Natural killer cell (primary cell): ENCODE measurements at regions not wholly inside any gene's neighbourhood (a gene's known extent, or its start where the extent isn't known, plus 50 kb on each side); places are given as distances from the start of the nearest gene placed in this dataset.
"Not testable (repeated sequence)": the region's sequence is repeated elsewhere in the genome, so short reads cannot be mapped to it uniquely, and the experiment has no call there.

Experiments
- ATAC-seq, 3 donors: fragments of 150-1000 bp in 2 of 3; fragments of 200-7000 bp in 1 of 3; cut with Tn5 transposase; 1 replicate in 1 of 3; 2 replicates in 2 of 3; pipeline ENCODE4 v1.10.0; 2021; ENCODE audit warnings: mild to moderate bottlenecking in 2 of 3, moderate library complexity in 2 of 3
- DNase-seq, 2 donors: peaks; one replicate each; pipeline versions ENCODE4 v3.0.0 to v3.0.0-alpha.2; 2013 to 2021; ENCODE audit warnings: mixed read lengths in 1 of 2
- H3K27ac ChIP-seq: one replicate; pipeline ENCODE4 v1.5.1; 2013; ENCODE audit warnings: mild to moderate bottlenecking, low read length
- H3K27me3 ChIP-seq: one replicate; pipeline ENCODE4 v1.6.1; 2013; ENCODE audit warnings: low read length; ENCODE audit not compliant: control insufficient read depth, insufficient read depth
- H3K36me3 ChIP-seq: one replicate; pipeline ENCODE4 v1.6.1; 2013; ENCODE audit warnings: low read length; ENCODE audit not compliant: control insufficient read depth, insufficient read depth
- H3K4me1 ChIP-seq: one replicate; pipeline ENCODE4 v1.6.1; 2013; ENCODE audit warnings: low read length; ENCODE audit not compliant: control insufficient read depth, insufficient read depth
- H3K4me3 ChIP-seq: one replicate; pipeline ENCODE4 v1.5.1; 2013; ENCODE audit warnings: low read length
- H3K9me3 ChIP-seq: one replicate; pipeline ENCODE4 v1.6.1; 2013; ENCODE audit warnings: low read length; ENCODE audit not compliant: control insufficient read depth, insufficient read depth
- H3K27ac Mint-ChIP-seq, 2 donors: one replicate each; pipeline ENCODE4 v1.8.0; 2022; ENCODE audit warnings: mild to moderate bottlenecking in 2 of 2, mixed read lengths in 2 of 2, moderate library complexity in 1 of 2
- H3K27me3 Mint-ChIP-seq, 2 donors: one replicate each; pipeline ENCODE4 v1.8.0; 2022; ENCODE audit warnings: low read depth in 2 of 2, mixed read lengths in 2 of 2
- H3K36me3 Mint-ChIP-seq: one replicate; pipeline ENCODE4 v1.8.0; 2022; ENCODE audit warnings: mixed read lengths
- H3K4me1 Mint-ChIP-seq, 2 donors: one replicate each; pipeline ENCODE4 v1.8.0; 2022; ENCODE audit warnings: mixed read lengths in 2 of 2
- H3K4me3 Mint-ChIP-seq: one replicate; pipeline ENCODE4 v1.8.0; 2022; ENCODE audit warnings: mild to moderate bottlenecking, moderate library complexity, mixed read lengths
- H3K9me3 Mint-ChIP-seq, 2 donors: one replicate each; pipeline ENCODE4 v1.8.0; 2022; ENCODE audit warnings: mixed read lengths in 2 of 2
- CTCF ChIP-seq: fragments of 200-600 bp; IDR thresholded peaks from one replicate; pipeline ENCODE4 v1.8.0; 2022; ENCODE audit warnings: antibody characterized with exemption
- WGBS: methylation state at CpG from one replicate; pipeline ENCODE4 v1.1.7; 2013; ENCODE audit warnings: missing lambda C conversion rate; ENCODE audit not compliant: insufficient coverage; 5-methylcytosine and 5-hydroxymethylcytosine counted together
- intact Hi-C: fragments of 100-400 bp; cut with micrococcal nuclease; formaldehyde crosslinking; loops from one replicate; pipeline ENCODE4 v1.14.2; 2022

- H3K27ac ChIP-seq = no peak overlapping the region
- Mint-ChIP-seq H3K36me3 (no peaks in the 10 kb centered on the region), H3K27ac (no peak overlapping the region), H3K4me1 (peaks cover 1 to 2% of the 10 kb centered on the region in 2 donors), H3K27me3 (no peaks in the 10 kb centered on the region), H3K9me3 (no peaks in the 10 kb centered on the region), H3K4me3 (no peak overlapping the region)
- DNase-seq (no peak), ATAC-seq (no peak)
- TF ChIP-seq CTCF = no peak
- intact Hi-C loops = no loop called here
- no peaks in the 10 kb centered on the region for H3K9me3 ChIP-seq
- no peaks in the 10 kb centered on the region for H3K27me3 ChIP-seq
- H3K4me1 ChIP-seq = no peaks in the 10 kb centered on the region
- WGBS = 100% methylated on average over 1 of the region's 3 CpGs
- H3K4me3 ChIP-seq = no peak overlapping the region
- no peaks in the 10 kb centered on the region for H3K36me3 ChIP-seq
Measured at GRCh38 chr10:17528306-17528862, 74.0 kb upstream of the ST8SIA6 start.

GRCh38 chr10:17527514-17528146 lies 73.2 kb upstream of the ST8SIA6 start:
- Histone ChIP-seq H3K9me3 (no peaks in the 10 kb centered on the region), H3K36me3 (no peaks in the 10 kb centered on the region), H3K27ac (no peak overlapping the region), H3K27me3 (no peaks in the 10 kb centered on the region), H3K4me1 (no peaks in the 10 kb centered on the region), H3K4me3 (no peak overlapping the region)
- intact Hi-C loops = no loop called here
- Mint-ChIP-seq H3K4me1 (no peaks in the 10 kb centered on the region), H3K9me3 (no peaks in the 10 kb centered on the region), H3K4me3 (no peak overlapping the region), H3K36me3 (no peaks in the 10 kb centered on the region), H3K27me3 (no peaks in the 10 kb centered on the region), H3K27ac (no peak overlapping the region)
- WGBS = 73% methylated on average over 4 of the region's 6 CpGs
- ATAC-seq = no peak
- TF ChIP-seq CTCF = no peak
- no peak for DNase-seq

- intact Hi-C loops, H3K36me3 Mint-ChIP-seq, H3K4me3 Mint-ChIP-seq, H3K27me3 Mint-ChIP-seq, H3K27ac Mint-ChIP-seq, H3K27ac ChIP-seq, H3K4me3 ChIP-seq, H3K36me3 ChIP-seq, H3K9me3 Mint-ChIP-seq, ATAC-seq, H3K4me1 Mint-ChIP-seq, H3K4me1 ChIP-seq, H3K9me3 ChIP-seq, H3K27me3 ChIP-seq, DNase-seq: not testable (repeated sequence)
- no CpG with 5 or more reads among the region's 1 CpG for WGBS
Measured at GRCh38 chr10:17526571-17526970, 72.2 kb upstream of the ST8SIA6 start.

GRCh38 chr10:17523917-17524316 lies 69.5 kb upstream of the ST8SIA6 start:
- Histone ChIP-seq H3K36me3 (no peaks in the 10 kb centered on the region), H3K27me3 (no peaks in the 10 kb centered on the region), H3K27ac (no peak overlapping the region), H3K9me3 (no peaks in the 10 kb centered on the region), H3K4me1 (no peaks in the 10 kb centered on the region), H3K4me3 (no peak overlapping the region)
- H3K27ac Mint-ChIP-seq = no peak overlapping the region
- 86% methylated on average over 1 of the region's 6 CpGs for WGBS
- ATAC-seq (no peak), DNase-seq (no peak)
- no peak for TF ChIP-seq CTCF
- H3K36me3 Mint-ChIP-seq = no peaks in the 10 kb centered on the region
- H3K9me3 Mint-ChIP-seq = no peaks in the 10 kb centered on the region
- no peaks in the 10 kb centered on the region for H3K4me1 Mint-ChIP-seq
- H3K27me3 Mint-ChIP-seq = no peaks in the 10 kb centered on the region
- intact Hi-C loops = no loop called here
- H3K4me3 Mint-ChIP-seq = no peak overlapping the region
